Brain microvascular endothelial cell (primary cell): ENCODE measurements at regions not wholly inside any gene's neighbourhood (a gene's known extent, or its start where the extent isn't known, plus 50 kb on each side); places are given as distances from the start of the nearest gene placed in this dataset.

ENCODE experiments used
- DNase-seq: peaks from one replicate; pipeline ENCODE4 v3.0.0-alpha.2; 2020
- H3K27ac ChIP-seq: fragments of 250-450 bp; sonication (Bioruptor Pico); 2 replicates; pipeline ENCODE4 v1.5.1; 2020; ENCODE audit warnings: mild to moderate bottlenecking, moderate library complexity
- H3K27me3 ChIP-seq: fragments of 250-450 bp; sonication (Bioruptor Pico); replicated peaks from 2 replicates; pipeline ENCODE4 v1.5.1; 2020; ENCODE audit warnings: mild to moderate bottlenecking
- H3K36me3 ChIP-seq: fragments of 250-450 bp; sonication (Bioruptor Pico); replicated peaks from 2 replicates; pipeline ENCODE4 v1.5.1; 2020; ENCODE audit warnings: mild to moderate bottlenecking
- H3K4me3 ChIP-seq: 2 replicates; pipeline ENCODE4 v1.5.1; 2011; ENCODE audit warnings: low read depth, mild to moderate bottlenecking, control low read depth, low read length, moderate library complexity
- CTCF ChIP-seq: IDR thresholded peaks from 2 replicates; pipeline ENCODE4 v1.5.1; 2011; ENCODE audit warnings: low read depth, mild to moderate bottlenecking, moderate library complexity, low read length, control low read depth, inconsistent platforms; ENCODE audit errors: missing control alignments
- in situ Hi-C: cut with HindIII; loops from 2 replicates; pipeline ENCODE4 v1.10.0; 2017; ENCODE audit warnings: low sequenced_read_pairs, low pct_ligation_motif_present

GRCh38 chr1:98496256-98496995, 165.1 kb upstream of the SNX7 start:
- in situ Hi-C loops: no loop called here
- DNase-seq: no peak
- H3K27ac ChIP-seq: no peak overlapping the region

GRCh38 chr1:98493469-98493868, 168.1 kb upstream of the SNX7 start:
- no peak overlapping the region for H3K4me3 ChIP-seq
- no peaks in the 10 kb centered on the region for H3K27me3 ChIP-seq
- in situ Hi-C loops: no loop called here
- DNase-seq: no peak
- no peak for TF ChIP-seq CTCF
- H3K27ac ChIP-seq: no peak overlapping the region
- no peaks in the 10 kb centered on the region for H3K36me3 ChIP-seq

More at GRCh38 chr1:98496256-98496995, 165.1 kb upstream of the SNX7 start:
- H3K36me3 ChIP-seq: no peaks in the 10 kb centered on the region
- no peak for TF ChIP-seq CTCF
- H3K4me3 ChIP-seq: no peak overlapping the region
- H3K27me3 ChIP-seq: no peaks in the 10 kb centered on the region

GRCh38 chr1:98490099-98490498, 171.4 kb upstream of the SNX7 start:
- H3K27ac ChIP-seq: no peak overlapping the region
- TF ChIP-seq CTCF: no peak
- no peaks in the 10 kb centered on the region for H3K36me3 ChIP-seq
- H3K27me3 ChIP-seq: no peaks in the 10 kb centered on the region
- DNase-seq: no peak
- no peak overlapping the region for H3K4me3 ChIP-seq
- in situ Hi-C loops: no loop called here

- in situ Hi-C loops: no loop called here
- TF ChIP-seq CTCF: no peak
- no peaks in the 10 kb centered on the region for H3K27me3 ChIP-seq
Measured at GRCh38 chr1:98487620-98488019, 173.9 kb upstream of the SNX7 start.

GRCh38 chr1:98482611-98483010, 178.9 kb upstream of the SNX7 start:
- no peaks in the 10 kb centered on the region for H3K27me3 ChIP-seq
- in situ Hi-C loops: no loop called here
- H3K27ac ChIP-seq: no peak overlapping the region
- no peak overlapping the region for H3K4me3 ChIP-seq
- no peak for DNase-seq
- H3K36me3 ChIP-seq: no peaks in the 10 kb centered on the region
- TF ChIP-seq CTCF: no peak

More at GRCh38 chr1:98487620-98488019, 173.9 kb upstream of the SNX7 start:
- no peak for DNase-seq
- H3K27ac ChIP-seq: no peak overlapping the region
- no peak overlapping the region for H3K4me3 ChIP-seq
- no peaks in the 10 kb centered on the region for H3K36me3 ChIP-seq

GRCh38 chr1:98480271-98480670, 181.2 kb upstream of the SNX7 start:
- no peak overlapping the region for H3K27ac ChIP-seq
- in situ Hi-C loops: no loop called here
- no peak overlapping the region for H3K4me3 ChIP-seq
- H3K36me3 ChIP-seq: no peaks in the 10 kb centered on the region
- no peak for TF ChIP-seq CTCF
- DNase-seq: no peak
- H3K27me3 ChIP-seq: no peaks in the 10 kb centered on the region
